ENCODE measurements at regions not wholly inside any gene's neighbourhood (a gene's known extent, or its start where the extent isn't known, plus 50 kb on each side); places are given as distances from the start of the nearest gene placed in this dataset.
"Not testable (repeated sequence)": the region's sequence is repeated elsewhere in the genome, so short reads cannot be mapped to it uniquely, and the experiment has no call there.

- no peak overlapping the region for H3K27ac ChIP-seq
- H3K36me3 ChIP-seq = no peaks in the 10 kb centered on the region
- H3K4me1 ChIP-seq (ENCODE audit: control insufficient read depth in 1 of 2, insufficient read depth in 1 of 2, low read depth in 1 of 2, low read length in 1 of 2) = no peaks in the 10 kb centered on the region
- no peaks in the 10 kb centered on the region for H3K9me3 ChIP-seq
- no peak for TF ChIP-seq CTCF (IDR thresholded peaks at IDR 0.05)
- no peak overlapping the region for H3K4me3 ChIP-seq (ENCODE audit: low read depth in 1 of 2, low read length in 1 of 2)
- no peaks in the 10 kb centered on the region for H3K27me3 ChIP-seq
Observed at GRCh38 chr2:195106681-195107380, 550.2 kb upstream of the SLC39A10 start.

GRCh38 chr2:195105581-195105980 lies 551.4 kb upstream of the SLC39A10 start:
- H3K27ac ChIP-seq = no peak overlapping the region
- H3K27me3 ChIP-seq = no peaks in the 10 kb centered on the region
- no peaks in the 10 kb centered on the region for H3K4me1 ChIP-seq (ENCODE audit: control insufficient read depth in 1 of 2, insufficient read depth in 1 of 2, low read depth in 1 of 2, low read length in 1 of 2)
- H3K4me3 ChIP-seq (ENCODE audit: low read depth in 1 of 2, low read length in 1 of 2) = no peak overlapping the region
- no peaks in the 10 kb centered on the region for H3K9me3 ChIP-seq
- no peaks in the 10 kb centered on the region for H3K36me3 ChIP-seq
- TF ChIP-seq CTCF (IDR thresholded peaks at IDR 0.05) = no peak

GRCh38 chr2:195094330-195094729 lies 562.7 kb upstream of the SLC39A10 start:
- TF ChIP-seq CTCF (IDR thresholded peaks at IDR 0.05) = no peak
- Histone ChIP-seq H3K27ac (no peak overlapping the region), H3K36me3 (no peaks in the 10 kb centered on the region), H3K9me3 (no peaks in the 10 kb centered on the region), H3K27me3 (no peaks in the 10 kb centered on the region), H3K4me1 (ENCODE audit: control insufficient read depth in 1 of 2, insufficient read depth in 1 of 2, low read depth in 1 of 2, low read length in 1 of 2) (no peaks in the 10 kb centered on the region), H3K4me3 (ENCODE audit: low read depth in 1 of 2, low read length in 1 of 2) (no peak overlapping the region)

- no peak overlapping the region for H3K4me3 ChIP-seq (ENCODE audit: low read depth in 1 of 2, low read length in 1 of 2)
- no peaks in the 10 kb centered on the region for H3K27me3 ChIP-seq
- H3K36me3 ChIP-seq = no peaks in the 10 kb centered on the region
- TF ChIP-seq CTCF (IDR thresholded peaks at IDR 0.05) = no peak
- H3K27ac ChIP-seq = no peak overlapping the region
- H3K9me3 ChIP-seq = no peaks in the 10 kb centered on the region
- no peaks in the 10 kb centered on the region for H3K4me1 ChIP-seq (ENCODE audit: control insufficient read depth in 1 of 2, insufficient read depth in 1 of 2, low read depth in 1 of 2, low read length in 1 of 2)
Observed at GRCh38 chr2:195092341-195092740, 564.7 kb upstream of the SLC39A10 start.

- not testable (repeated sequence) for H3K4me3 ChIP-seq (ENCODE audit: low read depth in 1 of 2, low read length in 1 of 2); H3K9me3 ChIP-seq; H3K36me3 ChIP-seq; H3K27ac ChIP-seq; H3K27me3 ChIP-seq; H3K4me1 ChIP-seq (ENCODE audit: control insufficient read depth in 1 of 2, insufficient read depth in 1 of 2, low read depth in 1 of 2, low read length in 1 of 2)
Observed at GRCh38 chr2:195072806-195073205, 584.2 kb upstream of the SLC39A10 start.

- no peak overlapping the region for H3K4me3 ChIP-seq (ENCODE audit: low read depth in 1 of 2, low read length in 1 of 2)
- H3K9me3 ChIP-seq = no peaks in the 10 kb centered on the region
- no peak for TF ChIP-seq CTCF (IDR thresholded peaks at IDR 0.05)
- no peaks in the 10 kb centered on the region for H3K4me1 ChIP-seq (ENCODE audit: control insufficient read depth in 1 of 2, insufficient read depth in 1 of 2, low read depth in 1 of 2, low read length in 1 of 2)
- no peaks in the 10 kb centered on the region for H3K36me3 ChIP-seq
- no peaks in the 10 kb centered on the region for H3K27me3 ChIP-seq
- no peak overlapping the region for H3K27ac ChIP-seq
Observed at GRCh38 chr2:195057001-195057400, 600.0 kb upstream of the SLC39A10 start.
